Left lobe of liver (tissue), 2 donors: ENCODE measurements at regions not wholly inside any gene's neighbourhood (a gene's known extent, or its start where the extent isn't known, plus 50 kb on each side); places are given as distances from the start of the nearest gene placed in this dataset.
A peak's percentile ranks its signal among the peaks of the same experiment; 100 is the strongest.
"Not testable (repeated sequence)": the region's sequence is repeated elsewhere in the genome, so short reads cannot be mapped to it uniquely, and the experiment has no call there.

ENCODE experiments used
- ATAC-seq: fragments of 200-7000 bp; cut with Tn5 transposase; one replicate; pipeline ENCODE4 v1.9.1; 2020; ENCODE audit warnings: mild to moderate bottlenecking, moderate library complexity
- DNase-seq: peaks from one replicate; pipeline ENCODE4 v3.0.0-alpha.2; 2020; ENCODE audit warnings: low spot score
- donor health status: DM: no; HTN: no; CAD: no; lungs with moderate emphysema.
- donor health status: DM: no; HTN: yes; CAD: no.

DNA sequence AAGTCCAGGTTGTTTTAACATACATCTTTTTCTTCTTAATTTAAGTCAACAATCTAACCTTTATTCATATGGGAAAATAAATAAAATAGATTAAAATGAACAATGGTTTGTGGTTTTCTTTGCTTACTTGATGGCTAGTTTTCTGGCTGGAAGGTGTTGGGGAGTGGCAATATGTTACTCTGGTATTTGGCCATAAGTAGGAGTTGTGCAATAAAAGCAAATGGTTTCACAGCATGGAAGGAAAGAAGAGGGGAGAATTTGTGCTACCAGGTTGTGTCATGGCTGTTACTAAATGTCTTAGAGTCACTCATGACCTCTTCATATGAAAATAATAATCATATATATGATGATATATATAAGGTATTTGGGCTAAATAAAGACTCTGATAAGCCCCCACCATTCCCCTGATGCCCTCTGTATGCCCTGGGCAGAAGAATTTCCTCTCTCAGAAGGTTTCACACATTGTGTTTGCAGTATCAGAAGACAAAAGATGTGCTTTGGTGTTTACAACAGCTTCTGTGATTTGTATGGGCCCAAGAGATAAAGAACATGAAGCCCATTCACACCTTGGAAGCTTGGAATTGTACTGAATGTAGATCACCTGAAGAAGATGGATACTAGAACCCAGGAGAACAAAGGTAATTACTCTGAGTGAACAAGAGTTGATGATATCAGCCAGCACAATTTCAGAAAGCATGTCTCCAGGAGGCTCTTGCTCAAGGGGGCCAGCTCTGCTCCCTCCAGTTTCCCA is 160.9 kb downstream of the ALG10B start:
- DNase-seq = no peak
- ATAC-seq = no peak

DNA sequence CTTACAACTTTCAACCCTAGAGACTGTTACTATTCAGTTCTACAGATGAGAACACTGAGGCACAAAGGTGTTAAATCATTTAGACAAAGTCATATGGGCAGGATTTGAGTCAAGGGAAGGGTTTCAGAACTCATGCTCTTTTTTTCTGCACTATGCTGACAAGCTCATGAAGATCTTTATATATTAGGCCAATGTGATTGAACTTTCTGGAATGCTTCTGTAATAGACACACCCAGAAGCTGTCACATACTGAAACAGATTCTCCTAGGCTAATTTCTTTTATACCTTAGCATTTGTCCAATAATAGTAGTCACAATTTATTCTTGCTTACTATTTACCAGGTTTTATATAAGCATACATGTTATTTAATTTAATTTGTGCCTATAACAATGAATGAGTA is 164.0 kb downstream of the ALG10B start:
- DNase-seq = no peak
- ATAC-seq = no peak

DNA sequence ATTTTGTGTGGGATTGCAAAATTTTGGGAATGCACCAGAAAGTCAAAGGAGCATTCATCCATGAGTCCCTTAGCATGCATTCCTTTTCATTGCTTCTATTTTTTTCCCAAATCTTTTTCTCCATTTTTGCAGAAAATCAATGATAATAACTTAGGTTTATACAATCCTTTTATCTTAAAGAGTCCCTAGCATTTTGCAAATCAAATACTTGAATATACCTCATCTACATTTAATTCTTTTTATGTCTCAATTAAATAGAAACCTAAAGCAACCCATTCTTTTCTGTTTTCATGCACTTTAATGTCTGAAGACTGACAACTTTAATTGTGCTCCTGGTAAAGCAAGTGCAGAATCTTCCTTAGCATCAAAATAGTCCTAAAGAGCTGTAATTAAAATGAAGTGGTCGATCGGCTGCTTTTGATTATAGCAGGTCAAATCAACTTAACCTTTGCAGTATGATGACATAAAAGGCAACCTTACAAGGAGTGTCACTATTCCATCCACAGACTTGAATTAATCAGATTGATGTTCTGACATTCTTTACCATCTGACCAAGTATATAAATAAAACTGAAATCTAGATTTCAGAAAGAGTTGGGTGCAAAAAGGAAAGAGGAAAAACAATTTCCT is 168.4 kb downstream of the ALG10B start:
- ATAC-seq (no peak), DNase-seq (no peak)

DNA sequence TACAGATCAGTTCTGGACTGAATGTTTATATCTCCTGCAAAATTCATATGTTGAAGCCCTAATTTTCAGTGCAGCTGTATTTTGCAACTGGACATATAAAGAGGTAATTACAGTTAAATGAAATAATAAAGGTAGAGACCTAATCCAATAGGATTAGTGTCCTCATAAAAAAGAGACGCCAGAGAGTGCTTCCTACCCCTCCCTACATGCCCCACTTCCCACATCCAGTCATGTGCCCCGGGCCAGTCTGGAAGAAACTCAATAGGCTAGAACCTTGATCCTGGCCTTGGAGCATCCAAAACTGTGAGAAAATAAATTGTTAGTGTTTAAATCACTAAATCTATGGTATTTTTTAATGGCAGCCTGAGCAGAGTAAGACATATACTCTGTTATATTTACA is 172.3 kb downstream of the ALG10B start:
- no peak for DNase-seq
- ATAC-seq = no peak

DNA sequence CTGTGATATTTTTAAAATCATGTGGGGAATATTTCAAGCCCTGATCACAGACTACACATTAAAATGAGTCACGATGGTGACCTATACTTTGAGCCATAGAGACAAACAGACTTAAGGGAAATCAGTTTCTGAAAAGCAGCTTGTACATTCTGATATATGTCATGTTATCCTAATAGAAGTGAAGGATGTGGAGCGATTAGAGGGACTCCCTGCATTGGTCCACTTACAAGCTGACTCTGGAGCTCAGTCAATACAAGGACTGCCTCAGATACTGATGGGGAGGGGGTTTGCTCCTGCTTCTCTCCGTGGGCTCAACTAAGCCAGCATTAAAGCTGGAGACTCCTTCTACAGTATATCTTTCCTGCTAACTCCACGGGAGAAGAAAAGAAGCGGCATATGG is 173.5 kb downstream of the ALG10B start:
- no peak for DNase-seq
- ATAC-seq = no peak

DNA sequence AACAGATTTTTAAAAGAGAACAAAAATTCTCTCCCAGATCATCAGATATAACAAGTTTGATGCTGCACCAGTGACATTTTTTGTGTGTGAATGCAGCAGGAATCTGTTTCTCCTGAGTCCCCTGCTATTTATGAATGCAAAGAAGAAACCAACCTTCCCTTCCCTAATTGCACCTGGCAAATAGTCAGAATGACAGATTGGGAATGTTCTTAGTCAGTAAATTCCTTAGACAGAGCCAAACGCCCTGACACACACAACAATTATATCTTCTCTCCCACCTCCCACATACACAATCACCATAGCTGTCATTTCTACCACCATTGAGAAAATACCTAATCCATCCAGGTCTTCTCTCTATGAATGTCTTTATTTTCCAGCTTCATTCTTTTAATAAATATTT is 174.4 kb downstream of the ALG10B start:
- ATAC-seq (no peak), DNase-seq (no peak)

DNA sequence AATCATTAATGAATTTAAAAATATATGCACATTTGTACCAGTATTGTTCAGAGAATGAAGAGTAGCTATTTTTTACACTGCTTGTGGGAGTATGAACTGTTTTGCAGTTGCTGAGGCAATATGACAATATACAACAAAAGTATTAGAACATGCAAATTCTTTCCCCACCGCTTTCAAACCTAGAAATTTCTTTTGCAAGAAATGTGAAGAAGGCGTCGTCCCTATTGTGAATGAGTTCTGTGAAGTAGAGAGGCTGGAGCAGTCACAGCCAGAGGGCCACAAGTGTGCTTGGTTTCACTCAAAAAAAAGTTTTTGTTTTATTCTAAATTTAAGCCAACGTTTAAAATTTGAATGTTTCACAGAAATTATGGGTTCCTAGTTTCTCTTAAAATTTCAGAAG is 184.9 kb downstream of the ALG10B start:
- no peak for ATAC-seq
- no peak for DNase-seq

DNA sequence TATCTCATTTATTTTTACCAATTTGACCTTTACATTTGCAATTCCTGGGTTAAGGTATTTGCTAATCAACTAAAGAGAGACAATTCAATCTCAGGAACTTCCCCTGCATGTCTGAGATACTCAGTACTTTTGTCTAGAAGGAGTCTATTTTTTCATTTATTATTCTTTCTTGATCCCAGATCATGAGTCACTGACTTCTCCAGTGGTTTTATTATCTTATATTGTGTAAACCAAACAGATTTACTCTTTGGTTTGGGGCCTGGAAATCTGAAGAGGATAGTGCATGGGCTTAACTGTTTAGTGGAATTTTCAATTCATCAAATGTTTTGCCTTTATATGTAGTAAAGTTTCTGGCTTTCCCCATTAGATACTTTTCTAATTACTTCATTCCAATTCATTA is 185.4 kb downstream of the ALG10B start:
- no peak for DNase-seq
- ATAC-seq = no peak

DNA sequence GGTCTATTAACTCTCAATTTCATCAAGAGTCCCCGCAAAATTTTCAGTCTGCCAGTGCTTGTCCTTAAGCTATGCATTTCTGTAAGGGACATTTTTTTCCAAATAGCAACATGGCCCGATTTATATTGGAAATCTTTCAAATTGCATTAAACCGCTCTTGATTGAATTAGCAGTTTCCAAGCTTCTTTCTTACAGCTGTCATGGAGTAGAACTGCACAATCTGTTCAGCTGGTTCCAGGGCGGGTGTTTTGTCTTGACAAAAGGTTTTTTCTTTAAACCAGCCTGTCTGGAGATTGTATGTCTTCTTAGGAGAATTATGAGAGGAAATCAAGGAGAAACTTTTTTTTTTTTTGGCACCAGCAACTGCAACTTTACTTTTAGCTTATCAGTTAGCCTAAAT is 185.8 kb downstream of the ALG10B start:
- ATAC-seq = no peak
- DNase-seq = no peak

DNA sequence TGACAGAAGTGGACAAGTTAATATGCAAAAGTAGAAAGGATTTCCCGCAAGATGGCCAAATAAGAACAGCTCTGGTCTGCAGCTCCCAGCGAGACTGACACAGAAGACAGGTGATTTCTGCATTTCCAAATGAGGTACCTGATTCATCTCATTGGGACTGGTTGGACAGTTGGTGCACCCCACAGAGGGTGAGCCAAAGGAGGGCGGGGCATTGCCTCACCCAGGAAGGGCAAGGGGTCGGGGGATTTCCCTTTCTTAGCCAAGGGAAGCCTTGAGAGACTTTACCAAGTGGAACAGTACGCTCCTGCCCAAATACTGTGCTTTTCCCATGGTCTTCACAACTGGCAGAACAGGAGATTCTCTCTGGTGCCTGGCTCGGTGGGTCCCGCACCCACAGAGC is 191.3 kb downstream of the ALG10B start:
- ATAC-seq = no peak
- DNase-seq = no peak

DNA sequence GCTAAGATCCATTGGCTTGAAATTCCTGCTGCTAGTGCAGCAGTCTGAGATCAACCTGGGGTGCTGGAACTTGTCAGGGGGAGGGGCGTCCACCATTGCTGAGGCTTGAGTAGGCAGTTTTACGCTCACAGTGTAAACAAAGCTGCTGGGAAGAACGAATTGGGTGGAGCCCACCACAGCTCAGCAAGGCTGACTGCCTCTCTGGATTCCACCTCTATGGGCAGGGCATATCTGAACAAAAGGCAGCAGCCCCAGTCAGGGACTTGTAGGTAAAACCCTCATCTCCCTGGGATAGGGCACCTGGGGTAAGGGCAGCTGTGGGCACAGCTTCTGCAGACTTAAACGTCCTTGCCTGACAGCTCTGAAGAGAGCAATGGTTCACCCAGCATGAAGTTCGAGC is 191.7 kb downstream of the ALG10B start:
- ATAC-seq (no peak), DNase-seq (no peak)

DNA sequence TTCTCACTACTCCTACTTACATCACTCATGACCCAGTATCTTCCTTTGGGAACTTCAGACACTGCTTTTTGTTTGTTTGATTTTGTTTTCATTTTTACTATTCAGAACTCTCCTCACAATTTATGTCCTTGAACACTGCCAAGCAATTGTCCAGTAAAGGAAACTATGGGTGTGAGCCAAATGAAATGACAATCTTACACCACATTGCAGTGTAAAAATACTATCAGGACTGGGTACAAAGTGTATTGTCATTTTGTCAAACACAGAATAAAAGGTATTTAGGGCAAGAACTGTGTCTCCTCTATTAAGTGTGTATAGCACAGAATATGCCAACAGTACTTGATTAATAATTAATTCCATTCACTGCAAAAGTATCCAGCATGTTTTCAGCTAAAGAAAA is 199.3 kb downstream of the ALG10B start:
- ATAC-seq = peak; percentile 33
- no peak for DNase-seq

DNA sequence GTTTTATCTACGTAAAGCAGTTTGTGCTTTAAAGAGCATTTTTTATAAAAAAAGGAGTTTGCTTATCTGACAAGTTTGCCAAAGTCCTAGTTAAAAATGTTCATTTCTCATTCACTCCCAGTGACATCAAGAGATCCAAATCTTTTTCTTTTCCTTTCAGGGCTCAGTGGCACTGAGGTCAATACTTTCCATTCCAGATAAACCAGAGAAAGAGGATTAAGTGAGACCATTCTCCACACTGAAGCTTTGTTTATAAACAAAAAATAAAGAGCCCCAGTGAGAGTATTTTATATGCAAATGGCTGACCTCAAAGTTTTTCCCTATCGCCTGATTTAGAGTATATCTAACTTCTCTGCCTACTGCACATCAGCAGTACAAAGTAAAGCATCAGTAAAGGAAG is 199.8 kb downstream of the ALG10B start:
- DNase-seq = no peak

DNA sequence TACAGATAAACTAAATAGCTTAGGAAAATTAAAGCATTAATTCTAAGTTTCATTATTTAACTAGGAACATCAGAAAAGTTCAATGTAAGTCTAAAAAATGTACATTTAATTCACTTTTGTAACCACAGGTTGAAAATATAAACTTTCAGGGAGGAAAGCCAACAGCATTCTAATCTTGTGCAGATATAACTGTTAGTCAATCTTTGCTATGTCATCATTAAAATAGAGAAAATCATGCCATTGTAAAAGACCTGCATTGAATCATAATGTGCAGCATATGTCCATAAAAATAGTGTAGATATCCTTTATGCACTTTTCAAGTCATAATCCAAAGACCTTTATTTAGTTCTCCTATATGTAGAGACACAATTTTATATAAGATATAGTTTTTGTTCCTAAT is 207.3 kb downstream of the ALG10B start:
- ATAC-seq = no peak

More for the DNA sequence above, 199.8 kb downstream of the ALG10B start:
- ATAC-seq = no peak

DNA sequence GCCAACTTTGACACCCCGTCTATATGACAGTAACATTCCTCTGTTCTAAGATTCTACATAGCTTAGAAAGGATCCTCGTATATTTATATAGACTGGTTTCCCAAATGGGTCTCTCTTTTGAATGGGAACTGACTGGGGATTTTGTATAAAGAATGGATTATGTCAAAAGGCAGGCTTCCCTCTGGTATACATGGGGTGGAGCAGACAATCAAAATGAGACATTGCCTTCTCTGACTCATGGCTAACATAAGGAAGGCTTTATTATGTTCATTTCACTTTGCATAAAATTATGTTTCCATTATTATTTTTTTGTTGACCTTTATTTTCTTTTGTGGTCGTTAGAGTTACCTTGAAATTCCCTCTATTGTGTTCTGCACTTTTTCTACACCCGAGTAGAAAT is 211.1 kb downstream of the ALG10B start:
- ATAC-seq (no peak), DNase-seq (no peak)

More for the DNA sequence above, 207.3 kb downstream of the ALG10B start:
- DNase-seq = no peak

DNA sequence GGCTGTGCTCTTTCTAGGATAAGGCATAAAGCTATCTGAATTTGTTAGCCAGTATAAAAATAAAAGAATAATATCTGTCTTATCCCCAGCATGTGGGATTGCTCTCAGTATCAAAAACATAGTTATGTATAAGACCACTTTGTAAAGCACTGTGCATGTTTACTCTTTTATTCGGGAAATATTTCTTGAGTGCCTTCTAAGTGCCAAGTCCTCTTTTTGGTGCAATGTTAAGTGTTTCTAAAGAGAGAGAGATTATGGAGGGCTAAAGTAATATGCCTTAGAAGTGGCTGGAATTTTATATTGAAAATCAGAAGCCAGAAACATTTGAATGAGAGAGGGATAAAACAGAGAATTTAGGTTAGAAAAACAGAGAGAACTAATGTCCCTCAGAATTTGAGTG is 212.0 kb downstream of the ALG10B start:
- no peak for ATAC-seq
- no peak for DNase-seq

DNA sequence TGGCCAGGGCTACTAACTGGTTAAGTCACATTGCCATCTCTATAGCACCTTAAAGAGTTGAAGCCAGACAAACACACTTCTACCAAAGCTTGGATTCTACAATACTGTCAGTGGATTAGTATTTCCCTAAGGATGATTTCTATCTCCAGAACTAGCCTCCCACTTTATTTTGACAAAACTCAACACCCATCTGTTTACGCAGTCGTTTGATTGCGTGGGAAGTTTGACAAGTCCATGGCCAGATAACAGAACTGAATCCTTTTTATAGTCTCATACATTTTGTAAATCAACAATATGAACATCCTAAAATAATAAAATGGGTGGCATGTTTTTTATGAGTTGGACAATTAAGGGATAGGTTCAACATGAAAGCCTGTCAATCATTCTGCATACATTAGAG is 212.7 kb downstream of the ALG10B start:
- not testable (repeated sequence) for DNase-seq, ATAC-seq

DNA sequence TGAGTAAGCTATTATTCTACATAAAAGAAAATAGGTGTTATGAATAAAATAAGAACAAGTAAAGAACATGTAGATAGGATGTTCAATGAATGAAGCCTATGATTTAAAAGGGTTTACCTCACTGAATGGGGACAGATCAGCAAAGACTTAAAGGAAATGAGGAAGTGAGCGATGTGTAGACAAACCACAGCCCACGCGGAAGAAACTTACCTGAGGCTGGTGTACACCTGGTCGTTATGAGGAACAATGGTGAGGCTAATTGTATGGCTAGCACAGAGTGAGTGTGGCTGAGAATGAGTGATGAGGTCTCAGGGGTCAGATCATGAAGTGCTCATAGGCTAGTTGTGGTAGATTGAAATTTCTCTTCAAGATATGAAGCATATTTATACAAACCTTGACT is 221.7 kb downstream of the ALG10B start:
- ATAC-seq (no peak), DNase-seq (no peak)

DNA sequence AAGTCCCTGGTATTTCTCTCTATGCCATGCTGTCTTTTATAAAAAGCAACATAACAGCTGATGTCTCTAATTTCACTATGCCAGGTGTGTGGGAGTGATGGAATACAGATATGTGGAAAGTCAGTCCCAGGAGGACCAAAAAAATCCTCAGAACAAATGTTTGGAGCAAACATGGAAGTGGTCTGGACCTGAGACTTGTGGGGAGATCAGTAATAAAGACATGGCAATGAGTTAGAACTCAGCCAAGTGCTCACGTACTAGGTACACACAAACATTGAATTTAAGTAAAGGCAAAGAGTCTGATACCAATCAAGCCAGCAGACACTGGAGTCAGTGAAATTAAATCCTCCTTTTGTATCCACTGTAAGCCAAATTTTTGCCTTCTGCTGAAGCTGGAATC is 223.6 kb downstream of the ALG10B start:
- ATAC-seq (no peak), DNase-seq (no peak)

DNA sequence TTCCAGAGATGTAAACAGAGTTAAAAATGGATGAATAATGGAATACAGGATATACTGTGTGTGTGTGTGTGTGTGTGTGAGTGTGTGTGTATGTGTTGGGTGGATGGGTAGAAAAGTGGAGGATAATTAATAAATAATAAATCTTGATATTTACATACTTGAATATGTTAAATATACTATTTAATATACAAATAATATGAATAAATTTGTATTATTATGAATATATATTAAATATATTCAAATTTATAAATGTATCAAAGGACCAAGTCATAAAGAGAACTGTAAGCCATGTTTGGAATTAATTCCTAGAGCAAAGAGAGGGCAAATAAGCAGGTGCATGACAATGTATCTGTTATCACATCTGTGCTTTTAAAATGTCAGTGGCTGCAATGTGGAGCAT is 225.3 kb downstream of the ALG10B start:
- no peak for DNase-seq
- no peak for ATAC-seq

DNA sequence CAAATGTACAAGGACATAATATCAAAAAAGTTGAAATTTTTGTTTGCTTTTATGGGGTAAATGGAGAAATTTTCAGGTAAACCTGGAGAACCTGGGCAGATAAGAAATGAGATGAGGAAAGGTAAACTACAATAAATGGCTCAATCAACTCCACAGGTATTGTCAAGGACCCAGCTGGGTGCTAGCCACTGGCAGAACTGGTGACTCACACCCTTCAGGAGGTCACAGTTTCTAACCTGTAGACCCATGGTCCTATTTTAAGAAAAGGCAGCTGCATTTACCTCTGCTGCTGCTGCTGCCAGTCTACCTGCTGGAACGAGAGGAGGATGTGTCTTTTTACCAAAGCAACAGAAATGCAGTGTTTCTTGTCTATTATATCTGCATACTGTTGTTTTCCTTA is 226.6 kb downstream of the ALG10B start:
- no peak for DNase-seq
- no peak for ATAC-seq

DNA sequence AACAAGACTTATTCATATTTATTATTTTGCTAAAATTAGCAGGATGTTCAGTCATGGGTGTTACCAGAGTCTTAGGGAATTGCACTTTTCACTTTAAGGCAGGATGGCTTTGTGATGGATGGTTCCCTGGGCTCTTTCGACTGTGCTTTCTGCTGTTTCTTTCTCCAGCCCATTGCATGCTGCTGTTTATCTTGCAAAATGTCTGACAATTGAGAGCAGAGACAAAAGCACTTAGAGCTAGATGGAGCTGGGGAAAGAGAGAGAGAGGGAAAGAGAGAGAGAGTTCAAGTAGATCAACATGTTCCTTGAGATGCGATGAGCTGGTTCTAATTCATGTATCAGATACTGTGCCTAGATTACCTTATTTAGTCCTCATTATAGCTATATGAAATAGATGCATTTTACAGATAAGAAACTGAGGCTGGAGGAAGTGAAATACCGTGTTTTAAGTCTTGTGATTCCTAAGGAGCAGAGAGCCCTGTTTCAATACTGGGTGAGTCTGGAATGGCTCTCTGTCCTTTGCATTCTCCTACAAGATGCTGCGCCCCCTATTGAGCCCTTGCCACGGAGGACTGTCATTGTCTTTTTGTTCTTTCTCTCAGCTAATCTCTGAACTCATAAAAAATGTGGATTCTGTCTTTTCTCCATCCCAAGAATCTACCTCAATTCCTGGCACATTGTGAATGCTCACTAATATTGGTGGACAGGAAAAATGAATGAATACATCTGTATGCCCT is 227.9 kb downstream of the ALG10B start:
- ATAC-seq (no peak), DNase-seq (no peak)
